SK-N-SH (cell line): ENCODE measurements at regions not wholly inside any gene's neighbourhood (a gene's known extent, or its start where the extent isn't known, plus 50 kb on each side); places are given as distances from the start of the nearest gene placed in this dataset.

Source experiments
- CTCF ChIA-PET: fragments of 300-600, 350-600 bp; formaldehyde crosslinking; extraction: SDS; loops from one replicate; lab custom pipeline; 2021; lab: Yijun Ruan, JAX
- POLR2A ChIA-PET: fragments of 350-600 bp; sonication (Branson Sonifier 250); formaldehyde crosslinking; extraction: SDS; loops from one replicate; lab custom pipeline; 2020; ENCODE audit warnings: antibody characterized with exemption, inconsistent platforms; lab: Yijun Ruan, JAX
- DNase-seq: peaks from one replicate; pipeline ENCODE4 v3.0.0; 2012
- H2AFZ ChIP-seq: fragments of 200-600 bp; sonication (generic); 2 replicates; pipeline ENCODE4 v1.8.1; 2016; ENCODE audit warnings: antibody characterized with exemption, mild to moderate bottlenecking, low read depth
- H3F3A ChIP-seq: fragments of 200-600 bp; sonication (generic); replicated peaks from 2 replicates; pipeline ENCODE3; 2016; ENCODE audit warnings: antibody characterized with exemption, mild to moderate bottlenecking; ENCODE audit not compliant: insufficient read depth
- H3K27ac ChIP-seq, 2 experiments: fragments of 200-500 bp in 1 of 2; fragments of 200-600 bp in 1 of 2; sonication (Bioruptor generic) in 1 of 2; sonication (generic), shearing (Covaris generic) in 1 of 2; 2 replicates each; pipeline versions ENCODE4 v1.5.1 to v1.6.1; 2014 to 2016; ENCODE audit warnings: low read depth in 2 of 2, inconsistent platforms in 1 of 2, low read length in 1 of 2, mild to moderate bottlenecking in 1 of 2, mixed read lengths in 1 of 2
- H3K27me3 ChIP-seq: fragments of 200-600 bp; sonication (generic), shearing (Covaris generic); 2 replicates; pipeline ENCODE4 v1.6.1; 2016; ENCODE audit warnings: mixed run types; ENCODE audit not compliant: insufficient read depth
- H3K36me3 ChIP-seq, 2 experiments: fragments of 200-500 bp in 1 of 2; fragments of 200-600 bp in 1 of 2; sonication (Bioruptor generic) in 1 of 2; sonication (generic) in 1 of 2; replicated peaks in 1 of 2; 2 replicates each; pipeline versions ENCODE3 to v1.5.1; 2014 to 2016; ENCODE audit warnings: low read length in 1 of 2, mild to moderate bottlenecking in 1 of 2; ENCODE audit not compliant: insufficient read depth in 2 of 2, control insufficient read depth in 1 of 2
- H3K4me1 ChIP-seq, 2 experiments: fragments of 200-500 bp in 1 of 2; fragments of 200-600 bp in 1 of 2; sonication (Bioruptor generic) in 1 of 2; sonication (generic), shearing (Covaris generic) in 1 of 2; 2 replicates each; pipeline versions ENCODE4 v1.5.1 to v1.6.1; 2014 to 2016; ENCODE audit warnings: low read depth in 1 of 2, low read length in 1 of 2, mixed run types in 1 of 2; ENCODE audit not compliant: insufficient read depth in 2 of 2, control insufficient read depth in 1 of 2
- H3K4me2 ChIP-seq: fragments of 200-600 bp; sonication (generic), shearing (Covaris generic); 2 replicates; pipeline ENCODE4 v1.6.1; 2017; ENCODE audit warnings: mixed run types
- H3K4me3 ChIP-seq, 2 experiments: fragments of 200-500 bp in 1 of 2; fragments of 200-600 bp in 1 of 2; sonication (Bioruptor generic) in 1 of 2; sonication (generic), shearing (Covaris generic) in 1 of 2; 2 replicates each; pipeline versions ENCODE4 v1.5.1 to v1.8.1; 2014 to 2016; ENCODE audit warnings: low read depth in 2 of 2, inconsistent platforms in 1 of 2, low read length in 1 of 2, mild to moderate bottlenecking in 1 of 2, mixed read lengths in 1 of 2, moderate library complexity in 1 of 2
- H3K79me2 ChIP-seq: fragments of 200-600 bp; sonication (generic); 2 replicates; pipeline ENCODE4 v1.8.1; 2017; ENCODE audit warnings: mild to moderate bottlenecking; ENCODE audit not compliant: insufficient read depth
- H3K9ac ChIP-seq: fragments of 200-600 bp; sonication (generic); 2 replicates; pipeline ENCODE4 v1.6.1; 2017; ENCODE audit warnings: mixed run types
- H3K9me2 ChIP-seq: fragments of 200-600 bp; sonication (generic); 2 replicates; pipeline ENCODE4 v1.6.1; 2017; ENCODE audit warnings: mixed run types
- H3K9me3 ChIP-seq: fragments of 200-600 bp; sonication (generic); 2 replicates; pipeline ENCODE4 v1.6.1; 2017; ENCODE audit warnings: mixed run types, mild to moderate bottlenecking, moderate library complexity
- H4K20me1 ChIP-seq: fragments of 200-600 bp; sonication (generic); 2 replicates; pipeline ENCODE4 v1.6.1; 2017; ENCODE audit warnings: mild to moderate bottlenecking, mixed run types; ENCODE audit not compliant: insufficient read depth
- CHD2 ChIP-seq: fragments of 150-350 bp; IDR thresholded peaks from 2 replicates; pipeline ENCODE4 v1.6.1; 2018; ENCODE audit warnings: low read length; ENCODE audit not compliant: partially characterized antibody
- CTCF ChIP-seq: fragments of 200-600 bp; sonication (generic); IDR thresholded peaks from 2 replicates; pipeline ENCODE4 v1.6.1; 2017; ENCODE audit warnings: antibody characterized with exemption, mild to moderate bottlenecking, moderate library complexity
- FOXJ3 ChIP-seq: sonication (generic); formaldehyde crosslinking; IDR thresholded peaks from 2 replicates; pipeline ENCODE4 v1.5.1; 2020; ENCODE audit warnings: mild to moderate bottlenecking, missing genetic modification reagents
- FOXM1 ChIP-seq: IDR thresholded peaks from 2 replicates; pipeline ENCODE4 v1.4.0; 2012; ENCODE audit warnings: low read depth, mild to moderate bottlenecking
- JUND ChIP-seq: IDR thresholded peaks from 2 replicates; pipeline ENCODE4 v1.4.0; 2012
- MAX ChIP-seq: IDR thresholded peaks from 2 replicates; pipeline ENCODE4 v1.4.0; 2012; ENCODE audit warnings: low read depth
- MEF2A ChIP-seq: IDR thresholded peaks from 2 replicates; pipeline ENCODE4 v1.4.0; 2012; ENCODE audit warnings: low read depth, borderline replicate concordance
- PBX3 ChIP-seq: IDR thresholded peaks from 2 replicates; pipeline ENCODE4; 2012
- POLR2AphosphoS5 ChIP-seq: IDR thresholded peaks from 2 replicates; pipeline ENCODE4 v1.6.1; 2012; ENCODE audit warnings: low read depth, low read length
- REST ChIP-seq: IDR thresholded peaks from 2 replicates; pipeline ENCODE4 v1.6.1; 2012; ENCODE audit warnings: mild to moderate bottlenecking, low read depth, low read length, moderate library complexity
- RXRA ChIP-seq: IDR thresholded peaks from 2 replicates; pipeline ENCODE4 v1.4.0; 2012; ENCODE audit warnings: low read depth, mild to moderate bottlenecking, borderline replicate concordance
- SMC3 ChIP-seq: IDR thresholded peaks from 2 replicates; pipeline ENCODE4 v1.6.1; 2012; ENCODE audit warnings: low read depth, low read length, improper control_type of control experiment
- TAF1 ChIP-seq: IDR thresholded peaks from 2 replicates; pipeline ENCODE4 v1.6.1; 2012; ENCODE audit warnings: low read depth, mild to moderate bottlenecking, low read length, moderate library complexity, borderline replicate concordance
- USF1 ChIP-seq: IDR thresholded peaks from 2 replicates; pipeline ENCODE4 v1.4.0; 2012; ENCODE audit warnings: low read depth, borderline replicate concordance
- ZBTB33 ChIP-seq: IDR thresholded peaks from 2 replicates; pipeline ENCODE4 v1.4.0; 2012; ENCODE audit warnings: low read depth, borderline replicate concordance
- WGBS: methylation state at CpG from one replicate; pipeline ENCODE4 v1.1.6; 2017; ENCODE audit warnings: low lambda C conversion rate; 5-methylcytosine and 5-hydroxymethylcytosine counted together

- DNase-seq, result no peak
- Histone ChIP-seq H3K4me1 (no peaks in the 10 kb centered on the region; a peak in 1 of 4 replicates), H3K4me3 (no peak overlapping the region), H3K9me3 (no peaks in the 10 kb centered on the region), H3K27ac (no peak overlapping the region), H3K36me3 (no peaks in the 10 kb centered on the region), H3K9me2 (no peaks in the 10 kb centered on the region), H3K79me2 (no peaks in the 10 kb centered on the region), H3K9ac (no peak overlapping the region), H4K20me1 (no peaks in the 10 kb centered on the region), H2AFZ (no peak overlapping the region), H3K4me2 (no peak overlapping the region), H3K27me3 (no peaks in the 10 kb centered on the region), H3F3A (no peaks in the 10 kb centered on the region)
- ChIA-PET POLR2A (interaction anchor here (0.6 kb wide), 1 partner anchor 1498 kb away, joined by 3 read pairs; no protein-coding TSS in a partner anchor), CTCF (no interaction called here)
- TF ChIP-seq JUND (no peak), REST (no peak), SMC3 (no peak), ZBTB33 (no peak), CHD2 (no peak), TAF1 (no peak), MAX (no peak), POLR2AphosphoS5 (no peak), PBX3 (no peak), MEF2A (no peak), RXRA (no peak), FOXJ3 (no peak), USF1 (no peak), FOXM1 (no peak), CTCF (no peak)
- WGBS, result 35% methylated on average over 9 of the region's 9 CpGs
These were observed 459.7 kb upstream of the FAT1 start for GRCh38 chr4:187183346-187183745.
